T1000 (cell line): ENCODE measurements at regions not wholly inside any gene's neighbourhood (a gene's known extent, or its start where the extent isn't known, plus 50 kb on each side); places are given as distances from the start of the nearest gene placed in this dataset.
"Not testable (repeated sequence)": the region's sequence is repeated elsewhere in the genome, so short reads cannot be mapped to it uniquely, and the experiment has no call there.

Experiments used
- DNase-seq: peaks from one replicate; lab custom pipeline; 2025; ENCODE audit warnings: mixed read lengths; lab: John Stamatoyannopoulos, UW

DNA sequence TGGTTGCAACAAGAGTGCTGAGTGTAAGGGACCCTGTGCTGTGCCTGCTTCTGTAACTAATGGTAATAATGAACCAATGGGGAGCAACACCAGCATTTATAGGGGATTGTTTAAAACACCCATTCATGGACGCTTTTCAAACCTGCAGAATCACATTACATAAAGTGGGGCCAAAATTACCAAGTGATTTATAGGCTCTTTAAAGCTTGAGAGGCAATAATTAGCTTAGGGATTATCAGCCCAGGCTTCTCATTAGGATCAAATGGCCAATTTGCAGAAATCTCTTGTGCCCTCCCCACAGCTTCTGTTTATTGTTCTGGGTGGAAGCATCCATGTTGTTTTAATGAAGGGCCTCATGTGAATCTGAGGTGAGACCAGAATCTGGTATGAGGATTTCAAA lies 125.5 kb downstream of the ZNF486 start:
- DNase-seq = not testable (repeated sequence)

DNA sequence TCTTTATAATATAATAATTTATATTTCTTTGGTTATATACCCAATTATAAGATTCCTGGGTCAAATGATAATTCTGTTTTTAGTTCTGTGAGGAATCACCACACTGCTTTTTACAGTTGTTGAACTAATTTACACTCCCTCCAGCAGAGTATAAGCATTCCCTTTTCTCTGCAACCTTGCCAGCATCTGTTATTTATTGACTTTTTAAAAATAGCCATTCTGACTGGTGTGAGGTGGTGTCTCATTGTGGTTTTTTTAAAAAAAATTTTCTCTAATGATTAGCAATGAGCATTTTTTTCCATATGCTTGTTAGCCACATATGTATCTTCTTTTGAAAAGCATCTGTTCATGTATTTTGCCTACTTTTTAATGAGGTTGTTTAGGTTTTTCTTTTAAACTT lies 122.2 kb downstream of the ZNF486 start:
- DNase-seq = no peak

- DNase-seq = no peak
Measured at GRCh38 chr19:20287070-20287469, 120.1 kb downstream of the ZNF486 start.

DNA sequence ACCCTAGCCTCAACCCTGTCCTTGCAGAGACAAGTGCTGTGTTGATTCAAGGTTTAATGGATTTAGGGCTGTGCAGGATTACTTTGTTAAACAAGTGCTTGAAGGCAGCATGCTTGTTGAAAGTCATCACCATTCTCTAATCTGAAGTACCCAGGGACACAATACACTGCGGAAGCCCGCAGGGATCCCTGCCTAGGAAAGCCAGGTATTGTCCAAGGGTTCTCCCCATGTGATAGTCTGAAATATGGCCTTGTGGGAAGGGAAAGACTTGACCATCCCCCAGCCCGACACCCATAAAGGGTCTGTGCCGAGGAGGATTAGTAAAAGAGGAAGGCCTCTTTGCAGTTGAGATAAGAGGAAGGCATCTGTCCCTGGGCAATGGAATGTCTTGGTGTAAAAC lies 118.9 kb downstream of the ZNF486 start:
- not testable (repeated sequence) for DNase-seq

- no peak for DNase-seq
Measured at GRCh38 chr19:20279516-20279915, 112.5 kb downstream of the ZNF486 start.

DNA sequence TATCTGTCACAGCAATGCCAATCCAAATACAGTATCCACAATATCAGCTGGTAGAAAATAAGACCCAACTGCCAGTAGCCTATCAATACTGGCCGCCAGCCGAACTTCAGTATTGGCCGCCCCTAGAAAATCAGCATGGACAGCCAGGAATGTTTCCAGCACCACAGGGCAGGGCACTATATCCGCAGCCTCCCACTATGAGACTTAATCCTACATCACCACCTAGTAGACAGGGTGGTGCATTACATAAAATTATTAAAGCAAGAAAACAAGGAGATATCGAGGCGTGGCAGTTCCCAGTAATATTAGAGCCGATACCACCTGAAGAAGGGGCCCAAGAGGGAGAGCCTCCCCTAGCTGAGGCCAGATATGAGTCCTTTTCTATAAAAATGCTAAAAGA lies 111.3 kb downstream of the ZNF486 start:
- DNase-seq = no peak

DNA sequence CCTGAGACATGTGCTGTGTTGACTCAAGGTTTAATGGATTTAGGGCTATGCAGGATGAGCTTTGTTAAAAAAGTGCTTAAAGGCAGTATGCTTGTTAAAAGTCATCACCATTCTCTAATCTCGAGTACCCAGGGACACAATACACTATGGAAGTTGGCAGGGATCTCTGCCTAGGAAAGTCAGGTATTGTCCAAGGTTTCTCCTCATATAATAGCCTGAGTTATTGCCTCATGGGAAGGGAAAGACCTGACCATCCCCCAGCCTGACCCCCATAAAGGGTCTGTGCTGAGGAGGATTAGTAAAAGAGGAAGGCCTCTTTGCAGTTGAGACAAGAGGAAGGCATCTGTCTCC lies 109.7 kb downstream of the ZNF486 start:
- not testable (repeated sequence) for DNase-seq

DNA sequence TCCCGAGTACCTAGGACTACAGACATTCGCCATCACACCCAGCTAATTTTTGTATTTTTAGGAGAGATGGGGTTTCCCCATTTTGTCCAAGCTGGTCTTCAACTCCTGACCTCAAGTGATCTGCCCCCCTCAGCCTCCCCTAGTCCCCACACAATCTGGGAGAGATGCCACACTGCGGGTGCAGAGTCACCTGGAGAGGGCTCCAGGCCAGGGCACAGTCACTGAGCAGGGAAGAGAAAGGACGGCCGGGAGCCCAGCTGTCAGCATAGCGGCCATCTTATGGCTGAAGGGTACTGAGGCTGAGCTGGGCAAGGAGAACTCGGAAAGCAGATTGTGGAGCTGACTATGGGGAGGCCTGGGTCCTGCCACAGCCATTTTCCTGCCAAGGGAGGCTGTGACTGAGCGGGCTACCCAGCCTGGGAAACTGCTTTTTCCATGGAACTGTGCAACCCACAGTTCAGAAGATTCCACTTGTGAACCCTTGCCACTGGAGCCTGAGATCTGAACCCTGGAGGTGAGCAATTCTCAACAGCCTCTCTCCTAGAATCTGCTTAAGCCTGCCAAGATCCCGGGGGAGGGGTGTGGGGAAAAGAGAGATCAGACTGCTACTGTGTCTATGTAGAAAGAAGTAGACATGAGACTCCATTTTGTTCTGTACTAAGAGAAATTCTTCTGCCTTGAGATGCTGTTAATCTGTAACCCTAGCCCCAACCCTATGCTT lies 109.2 kb downstream of the ZNF486 start:
- no peak for DNase-seq

DNA sequence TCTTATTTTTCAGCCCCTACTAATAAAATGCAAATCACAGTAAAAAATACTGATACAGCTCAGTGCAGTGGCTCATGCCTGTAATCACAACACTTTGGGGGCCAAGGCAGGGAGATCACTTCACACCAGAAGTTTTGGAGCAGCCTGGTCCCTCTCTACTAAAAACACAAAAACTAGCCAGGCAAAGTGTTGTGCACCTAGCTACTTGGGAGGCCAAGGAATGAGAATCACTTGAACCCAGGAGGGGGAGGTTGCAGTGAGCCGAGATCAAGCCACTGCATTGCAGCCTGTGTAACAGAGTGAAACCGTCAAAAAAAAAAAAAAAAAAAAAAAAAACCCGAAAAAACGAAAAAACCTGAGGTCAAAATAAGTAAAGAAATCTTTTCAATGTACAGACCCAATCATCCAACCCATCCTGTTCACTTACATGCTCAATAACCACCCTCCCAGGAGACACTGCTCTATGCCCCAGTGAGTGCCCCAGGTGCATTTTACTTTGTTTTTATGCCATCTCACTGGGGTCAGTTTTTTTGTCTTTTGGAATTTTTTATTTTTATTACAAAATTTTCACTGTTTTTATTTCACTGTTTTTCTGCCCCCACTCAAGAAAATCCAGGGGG lies 107.0 kb downstream of the ZNF486 start:
- no peak for DNase-seq

DNA sequence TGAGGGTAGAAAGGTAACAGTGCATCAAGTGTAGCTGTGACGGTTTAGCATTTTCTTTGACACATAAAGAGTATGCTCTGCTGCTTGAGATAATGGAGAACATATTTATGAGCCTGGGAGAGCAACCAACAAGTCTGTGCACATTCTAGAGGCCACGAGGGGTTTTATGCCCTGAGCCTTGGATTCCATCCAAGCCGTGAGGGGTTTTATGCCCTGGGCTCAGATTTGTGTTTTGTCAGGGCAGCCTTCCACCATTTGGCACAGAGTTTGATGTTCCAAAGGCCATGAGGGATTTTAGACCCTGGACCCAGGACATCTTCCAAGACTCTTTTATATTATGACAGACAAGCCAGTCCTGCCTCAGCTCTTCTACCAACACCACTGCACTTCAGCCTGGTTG lies 106.4 kb downstream of the ZNF486 start:
- no peak for DNase-seq

GRCh38 chr19:20272627-20273010 lies 105.6 kb downstream of the ZNF486 start:
- not testable (repeated sequence) for DNase-seq

DNA sequence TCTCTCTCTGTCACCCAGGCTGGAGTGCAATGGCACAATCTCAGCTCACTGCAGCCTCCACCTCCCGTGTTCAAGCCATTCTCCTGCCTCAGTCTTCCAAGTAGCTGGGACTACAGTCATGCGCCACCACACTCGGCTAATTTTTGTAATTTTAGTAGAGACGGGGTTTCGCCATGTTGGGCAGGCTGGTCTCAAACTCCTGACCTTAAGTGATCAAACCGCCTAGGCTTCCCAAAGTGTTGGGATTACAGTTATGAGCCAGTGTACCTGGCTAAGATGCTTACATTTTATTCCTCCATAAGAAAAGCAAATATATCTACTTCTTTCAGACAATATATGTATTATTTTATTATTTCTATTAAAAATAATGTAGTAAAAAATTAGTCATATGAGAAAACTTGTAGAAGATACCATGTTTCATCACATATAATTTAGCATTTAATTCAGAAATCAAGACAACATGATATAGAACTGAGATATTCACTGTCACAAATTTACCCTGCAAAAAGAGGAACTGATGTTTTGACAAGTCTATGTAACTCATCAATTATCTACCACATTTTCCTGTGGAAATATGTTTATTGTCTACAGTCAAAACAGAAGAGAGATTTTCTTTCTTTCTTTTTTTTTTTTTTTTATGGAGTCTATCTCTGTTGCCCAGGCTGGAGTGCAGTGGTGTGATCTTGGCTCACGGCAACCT lies 105.1 kb downstream of the ZNF486 start:
- DNase-seq = not testable (repeated sequence)

DNA sequence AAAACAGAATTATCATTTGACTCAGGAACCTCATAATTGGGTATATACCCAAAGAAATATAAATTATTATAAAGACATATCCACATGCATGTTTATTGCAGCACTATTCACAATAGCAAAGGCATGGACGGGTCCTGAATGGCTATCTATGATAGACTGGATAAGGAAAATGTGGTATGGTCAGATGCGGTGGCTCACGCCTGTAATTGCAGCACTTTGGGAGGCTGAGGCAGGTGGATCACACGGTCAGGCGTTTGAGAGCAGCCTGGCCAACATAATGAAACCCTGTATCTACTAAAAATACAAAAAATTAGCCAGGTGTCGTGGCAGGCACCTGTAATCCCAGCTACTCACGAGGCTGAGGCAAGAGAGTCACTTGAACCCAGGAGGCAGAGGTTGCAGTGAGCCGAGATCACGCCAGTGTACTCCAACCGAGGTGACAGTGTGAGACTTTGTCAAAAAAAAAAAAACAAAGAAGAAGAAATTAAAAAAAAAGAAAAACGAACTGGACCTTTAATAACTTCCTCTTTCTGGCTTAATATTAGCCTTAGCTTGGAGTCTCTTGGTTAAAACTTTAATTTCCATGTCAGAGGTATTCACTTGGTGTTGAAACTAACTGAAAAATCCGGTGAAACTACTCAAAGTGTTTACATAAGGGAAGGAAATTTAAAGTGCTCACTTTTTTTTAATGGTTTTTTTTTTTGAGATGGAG lies 104.4 kb downstream of the ZNF486 start:
- no peak for DNase-seq

DNA sequence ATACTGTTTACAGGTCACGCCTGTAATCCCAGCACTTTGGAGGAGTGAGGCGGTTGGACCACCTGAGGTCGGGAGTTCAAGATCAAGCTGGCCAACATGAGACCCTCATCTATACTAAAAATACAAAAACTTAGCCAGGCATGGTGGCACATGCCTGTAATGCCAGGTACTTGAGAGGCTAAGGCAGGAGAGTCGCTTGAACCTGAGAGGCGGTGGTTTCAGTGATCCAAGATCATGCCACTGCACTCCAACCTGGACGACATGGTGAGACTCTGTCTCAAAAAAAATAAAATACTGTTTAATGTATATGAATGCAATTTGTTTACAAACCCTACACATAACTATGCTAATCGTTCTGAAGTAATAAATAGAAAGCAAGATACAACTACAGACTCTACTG lies 102.4 kb downstream of the ZNF486 start:
- no peak for DNase-seq

- DNase-seq = not testable (repeated sequence)
Measured at GRCh38 chr19:20261513-20261912, 94.5 kb downstream of the ZNF486 start.

- DNase-seq = not testable (repeated sequence)
Measured at GRCh38 chr19:20260738-20261137, 93.7 kb downstream of the ZNF486 start.

DNA sequence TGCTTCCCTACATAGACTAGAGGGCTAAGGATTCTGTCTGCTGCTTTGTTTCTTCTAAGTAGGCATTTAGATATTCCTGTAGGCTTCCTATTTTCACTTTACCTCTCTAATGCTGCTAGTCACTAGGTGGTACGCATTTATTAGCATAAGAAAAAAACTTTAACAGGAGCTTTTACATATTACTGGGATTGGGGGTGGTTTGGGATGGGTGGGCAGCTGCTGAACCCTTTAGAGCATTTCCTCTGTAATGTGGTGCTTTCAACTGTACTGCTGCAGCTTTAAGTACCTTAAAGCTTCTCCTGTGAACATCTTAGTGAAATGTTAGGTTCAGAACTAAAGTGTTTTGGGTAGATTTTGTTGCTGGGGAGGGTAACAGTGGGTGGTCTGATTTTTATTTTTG lies 92.6 kb downstream of the ZNF486 start:
- DNase-seq = no peak

DNA sequence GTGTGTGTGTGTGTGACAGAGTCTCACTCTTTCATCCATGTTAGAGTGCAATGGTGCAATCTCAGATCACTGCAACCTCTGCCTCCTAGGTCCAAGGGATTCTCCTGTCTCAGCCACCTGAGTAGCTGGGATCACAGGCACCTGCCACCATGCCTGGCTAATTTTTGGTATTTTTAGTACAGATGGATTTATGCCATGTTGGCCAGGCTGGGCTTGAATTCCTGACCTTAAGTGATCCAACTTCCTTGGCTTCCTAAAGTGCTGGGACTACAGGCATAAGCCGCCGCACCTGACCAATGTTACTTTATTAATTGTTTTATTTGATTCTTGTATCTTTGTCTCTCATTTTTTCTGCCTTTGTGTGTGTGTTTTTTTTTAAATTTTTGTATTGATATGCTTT lies 89.6 kb downstream of the ZNF486 start:
- no peak for DNase-seq

- no peak for DNase-seq
Measured at GRCh38 chr19:20254121-20254520, 87.1 kb downstream of the ZNF486 start.

DNA sequence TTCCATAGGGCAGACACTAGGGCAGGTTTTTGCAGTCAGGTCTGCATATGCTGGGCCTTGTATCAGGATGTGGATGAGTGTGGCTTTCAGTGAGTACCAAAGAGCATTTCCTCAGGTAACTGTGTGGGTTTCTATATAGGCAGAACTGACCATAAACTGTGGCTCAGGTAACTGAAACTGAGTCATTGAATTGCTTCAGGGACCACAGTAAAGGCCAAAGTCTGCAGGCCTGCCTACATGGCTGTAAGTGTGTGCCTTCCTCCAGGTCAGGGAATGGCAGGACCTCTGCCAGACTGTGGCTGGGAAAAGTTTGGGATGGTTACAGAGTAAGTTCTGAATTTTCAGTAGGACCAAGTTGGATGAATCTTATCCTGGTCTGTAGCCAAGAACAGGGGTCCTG lies 85.6 kb downstream of the ZNF486 start:
- DNase-seq = no peak

DNA sequence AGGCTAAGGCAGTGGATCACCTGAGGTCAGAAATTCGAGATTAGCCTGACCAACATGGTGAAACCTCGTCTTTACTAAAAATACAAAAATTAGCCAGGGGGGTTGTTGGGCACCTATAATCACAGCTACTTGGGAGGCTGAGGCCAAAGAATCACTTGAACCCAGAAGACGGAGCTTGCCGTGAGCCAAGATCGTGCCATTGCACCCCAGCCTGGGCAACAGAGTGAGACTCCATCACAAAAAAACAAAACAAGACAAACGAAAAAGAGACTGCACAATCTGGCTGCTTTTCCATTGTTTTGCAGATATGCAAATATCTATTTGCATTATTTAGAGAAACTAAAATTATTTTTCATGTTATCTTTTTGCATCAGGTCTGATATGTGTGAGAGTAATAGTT lies 83.6 kb downstream of the ZNF486 start:
- no peak for DNase-seq

DNA sequence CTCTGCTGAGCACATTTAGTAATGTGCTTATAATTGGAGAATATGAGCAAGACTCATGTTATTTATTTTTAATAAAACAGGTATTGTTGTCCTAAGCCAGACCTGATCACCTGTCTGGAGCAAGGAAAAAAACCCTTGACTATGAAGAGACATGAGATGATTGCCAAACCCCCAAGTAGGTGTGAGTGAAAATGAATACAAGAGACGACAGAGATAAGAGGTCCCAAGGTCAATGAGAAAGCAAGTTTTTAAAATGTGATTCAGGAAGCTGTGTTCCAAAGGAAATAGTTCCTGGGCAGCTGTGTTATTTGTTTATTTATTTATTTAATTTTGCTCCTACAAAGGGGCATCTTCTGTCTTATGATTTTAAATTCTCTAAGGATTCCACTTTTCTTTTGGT lies 83.1 kb downstream of the ZNF486 start:
- DNase-seq = no peak
